SK-N-MC (cell line): ENCODE measurements at regions not wholly inside any gene's neighbourhood (a gene's known extent, or its start where the extent isn't known, plus 50 kb on each side); places are given as distances from the start of the nearest gene placed in this dataset.

ENCODE experiments used
- DNase-seq: peaks from one replicate; pipeline ENCODE4 v3.0.0-alpha.2; 2011; ENCODE audit warnings: low read depth, low spot score
- H3K27ac ChIP-seq: fragments of 200-600 bp; sonication (generic); 2 replicates; pipeline ENCODE4 v1.5.1; 2016; ENCODE audit warnings: mixed run types
- H3K36me3 ChIP-seq: fragments of 200-600 bp; sonication (generic); 2 replicates; pipeline ENCODE4 v1.6.1; 2017; ENCODE audit warnings: antibody characterized with exemption, low read length, mixed read lengths; ENCODE audit not compliant: insufficient read depth
- H3K4me3 ChIP-seq: fragments of 200-600 bp; sonication (generic); 2 replicates; pipeline ENCODE4 v1.5.1; 2016
- H3K9ac ChIP-seq: fragments of 200-600 bp; sonication (generic); 2 replicates; pipeline ENCODE4 v1.8.0; 2017; ENCODE audit warnings: mixed run types, mixed read lengths; ENCODE audit not compliant: insufficient read length
- H3K9me3 ChIP-seq: fragments of 200-600 bp; sonication (generic); 2 replicates; pipeline ENCODE4 v1.6.1; 2017; ENCODE audit warnings: low read depth, mild to moderate bottlenecking, antibody characterized with exemption, low read length, moderate library complexity, mixed read lengths
- EZH2 ChIP-seq: fragments of 200-600 bp; sonication (generic); IDR thresholded peaks from one replicate; pipeline ENCODE4 v1.6.1; 2017; ENCODE audit warnings: antibody characterized with exemption
- FOXP2 ChIP-seq: optimal IDR thresholded peaks from 2 replicates; pipeline ENCODE3; 2011; ENCODE audit warnings: mild to moderate bottlenecking, moderate library complexity; ENCODE audit not compliant: insufficient read depth; ENCODE audit errors: extremely low read length, control extremely low read depth
- POLR2AphosphoS5 ChIP-seq: IDR thresholded peaks from 2 replicates; pipeline ENCODE4 v1.6.1; 2012; ENCODE audit warnings: mild to moderate bottlenecking, low read depth, low read length, borderline replicate concordance

GRCh38 chr13:42685751-42686150, 95.6 kb upstream of the FAM216B start:
- TF ChIP-seq POLR2AphosphoS5 (no peak), FOXP2 (no peak), EZH2 (no peak)
- no peak overlapping the region for H3K27ac ChIP-seq
- DNase-seq: no peak
- no peaks in the 10 kb centered on the region for H3K9me3 ChIP-seq
- H3K4me3 ChIP-seq: no peak overlapping the region
- no peaks in the 10 kb centered on the region for H3K36me3 ChIP-seq
- no peak overlapping the region for H3K9ac ChIP-seq

- H3K9me3 ChIP-seq: no peaks in the 10 kb centered on the region
- H3K27ac ChIP-seq: no peak overlapping the region
- no peak overlapping the region for H3K4me3 ChIP-seq
- DNase-seq: no peak
- H3K9ac ChIP-seq: no peak overlapping the region
- H3K36me3 ChIP-seq: no peaks in the 10 kb centered on the region
- no peak for TF ChIP-seq POLR2AphosphoS5
- no peak for TF ChIP-seq EZH2
- TF ChIP-seq FOXP2: no peak
These were observed 95.2 kb upstream of the FAM216B start for GRCh38 chr13:42686165-42686564.

- Histone ChIP-seq H3K9me3 (no peaks in the 10 kb centered on the region), H3K27ac (no peak overlapping the region), H3K9ac (no peak overlapping the region), H3K4me3 (no peak overlapping the region), H3K36me3 (no peaks in the 10 kb centered on the region)
- TF ChIP-seq FOXP2: no peak
- TF ChIP-seq POLR2AphosphoS5: no peak
- TF ChIP-seq EZH2: no peak
- no peak for DNase-seq
These were observed 92.6 kb upstream of the FAM216B start for GRCh38 chr13:42688821-42689220.

- no peak overlapping the region for H3K4me3 ChIP-seq
- H3K36me3 ChIP-seq: no peaks in the 10 kb centered on the region
- no peak for TF ChIP-seq EZH2
- TF ChIP-seq POLR2AphosphoS5: no peak
- no peak for TF ChIP-seq FOXP2
- DNase-seq: no peak
- H3K9ac ChIP-seq: no peak overlapping the region
- no peak overlapping the region for H3K27ac ChIP-seq
- no peaks in the 10 kb centered on the region for H3K9me3 ChIP-seq
These were observed 85.2 kb upstream of the FAM216B start for GRCh38 chr13:42696191-42696590.

- Histone ChIP-seq H3K4me3 (no peak overlapping the region), H3K9ac (no peak overlapping the region), H3K27ac (no peak overlapping the region), H3K36me3 (no peaks in the 10 kb centered on the region), H3K9me3 (no peaks in the 10 kb centered on the region)
- no peak for DNase-seq
- TF ChIP-seq EZH2: no peak
- TF ChIP-seq FOXP2: no peak
- no peak for TF ChIP-seq POLR2AphosphoS5
These were observed 81.5 kb upstream of the FAM216B start for GRCh38 chr13:42699912-42700311.

DNA sequence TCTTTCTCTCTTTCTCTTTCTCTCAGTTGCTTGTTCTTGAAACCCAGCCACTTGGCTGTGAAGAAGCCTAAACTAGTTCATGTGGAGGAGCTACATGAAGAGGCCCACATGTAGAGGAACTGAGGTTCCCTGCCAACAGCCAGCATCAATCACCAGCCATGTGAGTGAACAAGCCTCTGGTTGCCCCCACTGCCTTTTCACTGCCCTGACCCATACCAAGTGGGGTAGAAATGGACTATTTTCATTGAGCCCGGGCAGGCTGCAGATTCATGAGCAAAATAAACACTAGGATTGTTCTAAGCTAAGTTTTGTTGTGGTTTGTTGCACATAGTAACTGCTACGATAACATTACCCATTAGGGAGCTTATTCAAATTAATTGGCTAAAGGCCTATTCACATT, 78.7 kb upstream of the FAM216B start:
- no peak for DNase-seq
- TF ChIP-seq POLR2AphosphoS5: no peak
- no peak for TF ChIP-seq FOXP2
- TF ChIP-seq EZH2: no peak
- Histone ChIP-seq H3K9me3 (no peaks in the 10 kb centered on the region), H3K4me3 (no peak overlapping the region), H3K9ac (no peak overlapping the region), H3K27ac (no peak overlapping the region), H3K36me3 (no peaks in the 10 kb centered on the region)

- Histone ChIP-seq H3K4me3 (no peak overlapping the region), H3K36me3 (no peaks in the 10 kb centered on the region), H3K9me3 (no peaks in the 10 kb centered on the region), H3K9ac (no peak overlapping the region), H3K27ac (no peak overlapping the region)
- TF ChIP-seq POLR2AphosphoS5 (no peak), EZH2 (no peak), FOXP2 (no peak)
- no peak for DNase-seq
These were observed 77.6 kb upstream of the FAM216B start for GRCh38 chr13:42703740-42704139.

DNA sequence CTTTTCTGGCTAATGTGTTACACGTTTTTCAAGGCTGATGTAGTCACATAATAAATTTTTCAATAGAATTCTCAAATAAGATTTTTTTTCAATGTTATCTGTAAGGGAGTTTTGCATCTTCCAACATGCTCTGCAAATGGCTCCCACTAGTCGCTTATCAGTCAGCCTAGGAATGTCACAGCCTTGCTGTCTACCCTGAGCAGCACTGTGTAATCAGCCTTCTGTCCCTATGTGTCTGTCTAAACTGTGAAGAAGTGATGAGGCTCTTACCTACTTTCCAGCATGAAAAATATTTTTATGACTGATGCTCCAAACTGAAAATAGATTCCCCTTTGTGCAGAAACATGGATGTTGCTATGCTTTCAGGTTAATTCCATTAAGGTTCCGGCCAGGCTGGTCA, 75.1 kb upstream of the FAM216B start:
- no peaks in the 10 kb centered on the region for H3K9me3 ChIP-seq
- H3K36me3 ChIP-seq: no peaks in the 10 kb centered on the region
- no peak overlapping the region; the same call in 1 of the 2 replicates for H3K27ac ChIP-seq
- DNase-seq: no peak
- H3K4me3 ChIP-seq: no peak overlapping the region; the same call in 1 of the 2 replicates
- H3K9ac ChIP-seq: no peak overlapping the region
- TF ChIP-seq POLR2AphosphoS5: no peak
- no peak for TF ChIP-seq FOXP2
- no peak for TF ChIP-seq EZH2

- no peak overlapping the region for H3K9ac ChIP-seq
- peak overlapping the region; percentile 68 for H3K27ac ChIP-seq
- peak overlapping the region; percentile 22 for H3K4me3 ChIP-seq
- TF ChIP-seq FOXP2 (no peak), POLR2AphosphoS5 (no peak), EZH2 (no peak)
- peak; percentile 76 for DNase-seq
- no peaks in the 10 kb centered on the region for H3K9me3 ChIP-seq
- no peaks in the 10 kb centered on the region for H3K36me3 ChIP-seq
These were observed 74.3 kb upstream of the FAM216B start for GRCh38 chr13:42707048-42707447.

DNA sequence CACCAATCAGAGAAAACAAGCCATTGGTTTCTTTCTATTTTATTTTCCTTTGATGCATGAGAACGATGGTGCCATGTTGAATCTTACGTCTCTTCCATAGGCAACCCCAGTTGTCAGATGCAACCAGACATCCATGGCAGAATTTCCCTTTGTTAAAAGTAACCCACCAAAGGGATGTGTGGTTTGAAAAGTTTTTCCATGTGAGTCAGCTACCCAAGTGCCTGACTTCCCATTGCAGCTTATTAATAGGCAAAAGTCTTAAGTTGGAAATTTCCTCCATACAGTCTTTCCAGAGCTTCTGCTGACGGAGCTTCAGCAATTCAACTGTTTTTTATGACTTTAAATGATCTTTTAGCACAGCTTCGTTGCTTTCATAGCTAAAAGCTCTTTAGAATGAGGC, 73.8 kb upstream of the FAM216B start:
- Histone ChIP-seq H3K4me3 (peak overlapping the region; percentile 22), H3K9ac (no peak overlapping the region), H3K27ac (peak overlapping the region; percentile 68), H3K36me3 (no peaks in the 10 kb centered on the region), H3K9me3 (no peaks in the 10 kb centered on the region)
- TF ChIP-seq FOXP2 (no peak), EZH2 (no peak), POLR2AphosphoS5 (no peak)
- DNase-seq: peak; percentile 26
